ENCODE measurements at regions not wholly inside any gene's neighbourhood (a gene's known extent, or its start where the extent isn't known, plus 50 kb on each side); places are given as distances from the start of the nearest gene placed in this dataset.
A peak's percentile ranks its signal among the peaks of the same experiment; 100 is the strongest.
"Not testable (repeated sequence)": the region's sequence is repeated elsewhere in the genome, so short reads cannot be mapped to it uniquely, and the experiment has no call there.

DNA sequence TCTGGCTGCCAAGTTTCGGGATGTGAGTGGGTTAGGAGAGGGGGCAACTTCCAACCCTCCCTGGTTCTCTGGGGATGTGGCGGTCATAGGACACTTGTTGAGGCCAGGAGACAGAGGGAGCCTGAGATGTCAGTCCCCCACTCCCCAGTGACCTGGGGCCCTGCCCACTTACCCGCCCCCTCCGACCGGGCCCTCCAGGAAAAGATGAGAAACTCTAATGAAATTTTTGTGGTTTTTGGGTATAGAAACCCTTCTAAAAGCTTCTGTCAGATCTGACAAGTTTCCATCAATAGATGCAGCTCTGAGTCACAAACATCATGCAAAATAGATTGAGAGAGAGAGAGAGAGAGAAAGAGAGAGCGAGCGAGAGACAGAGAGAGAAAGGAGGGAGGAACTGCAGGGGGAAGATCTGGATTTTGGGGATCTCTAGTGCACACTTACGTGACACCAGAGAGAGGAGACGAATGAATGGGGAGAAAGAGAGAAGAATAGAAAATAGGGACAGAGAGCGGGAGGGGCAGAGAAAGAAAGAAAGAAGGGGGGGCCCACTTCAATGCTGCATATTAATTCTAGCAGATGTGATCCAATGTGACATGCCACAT, 94.0 kb downstream of the PTPRS start:
- peaks cover 0 to 14% (median 6%) of the 10 kb centered on the region in 4 donors for H3K36me3 ChIP-seq
- H3K4me1 ChIP-seq = no peaks in the 10 kb centered on the region
- H3K9me3 ChIP-seq = no peaks in the 10 kb centered on the region
- 76 to 88% methylated on average over 10 of the region's 10 CpGs for WGBS, 2 donors
- DNase-seq (no peak), ATAC-seq (ENCODE audit: low FRiP score in 2 of 2) (no peak)
- no peak overlapping the region for H3K27ac ChIP-seq
- no peaks in the 10 kb centered on the region for H3K27me3 ChIP-seq
- no peak overlapping the region for H3K4me3 ChIP-seq
- TF ChIP-seq EP300 (IDR thresholded peaks at IDR 0.05) = no peak
- no peak for TF ChIP-seq POLR2A (IDR thresholded peaks at IDR 0.05)
- TF ChIP-seq POLR2AphosphoS5 (IDR thresholded peaks at IDR 0.05) = no peak
- TF ChIP-seq CTCF (IDR thresholded peaks at IDR 0.05) = no peak

GRCh38 chr19:5245631-5246553, 94.7 kb downstream of the PTPRS start:
- DNase-seq = no peak
- Histone ChIP-seq H3K36me3 (peaks cover 0 to 14% (median 6%) of the 10 kb centered on the region in 4 donors), H3K27me3 (no peaks in the 10 kb centered on the region), H3K9me3 (no peaks in the 10 kb centered on the region), H3K4me1 (no peaks in the 10 kb centered on the region), H3K4me3 (no peak overlapping the region), H3K27ac (no peak overlapping the region)
- no peak for ATAC-seq (ENCODE audit: low FRiP score in 2 of 2)
- WGBS, 2 donors = 89 to 93% methylated on average over 31 to 36 of the region's 38 CpGs
- TF ChIP-seq POLR2A (IDR thresholded peaks at IDR 0.05) (no peak), EP300 (IDR thresholded peaks at IDR 0.05) (no peak), CTCF (IDR thresholded peaks at IDR 0.05) (no peak), POLR2AphosphoS5 (IDR thresholded peaks at IDR 0.05) (no peak)

DNA sequence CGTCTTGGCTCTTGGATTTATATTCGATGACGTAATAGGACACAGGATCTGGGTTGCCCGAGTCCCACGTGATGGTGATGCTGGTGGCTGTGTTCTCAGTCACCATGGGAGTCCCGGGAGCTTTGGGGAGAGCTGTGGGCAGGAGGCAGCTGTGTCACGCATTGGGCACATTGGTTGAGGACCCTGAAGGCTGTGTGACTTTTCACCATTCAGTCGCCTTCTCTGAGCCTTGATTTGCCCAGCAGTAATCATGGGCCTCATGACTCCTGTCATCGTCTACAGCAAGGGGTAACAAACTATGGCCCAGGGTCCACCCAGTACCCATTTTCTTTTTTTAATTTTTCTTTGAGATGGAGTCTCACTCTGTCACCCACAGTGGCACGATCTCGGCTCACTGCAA, 96.3 kb downstream of the PTPRS start:
- no peak overlapping the region for H3K4me3 ChIP-seq
- no peak for TF ChIP-seq POLR2A (IDR thresholded peaks at IDR 0.05)
- TF ChIP-seq POLR2AphosphoS5 (IDR thresholded peaks at IDR 0.05) = no peak
- no peak for TF ChIP-seq CTCF (IDR thresholded peaks at IDR 0.05)
- no peak for TF ChIP-seq EP300 (IDR thresholded peaks at IDR 0.05)
- no peaks in the 10 kb centered on the region for H3K9me3 ChIP-seq
- 93 to 96% methylated on average over 9 to 11 of the region's 11 CpGs for WGBS, 2 donors
- no peaks in the 10 kb centered on the region for H3K4me1 ChIP-seq
- no peaks in the 10 kb centered on the region for H3K27me3 ChIP-seq
- peaks cover 0 to 19% (median 4%) of the 10 kb centered on the region in 4 donors for H3K36me3 ChIP-seq
- H3K27ac ChIP-seq = no peak overlapping the region
- no peak for DNase-seq
- no peak for ATAC-seq (ENCODE audit: low FRiP score in 2 of 2)

GRCh38 chr19:5243878-5244277, 96.7 kb downstream of the PTPRS start:
- H3K27me3 ChIP-seq = no peaks in the 10 kb centered on the region

GRCh38 chr19:5241896-5242295, 98.7 kb downstream of the PTPRS start:
- H3K9me3 ChIP-seq; H3K4me3 ChIP-seq; DNase-seq; ATAC-seq (ENCODE audit: low FRiP score in 2 of 2); H3K27me3 ChIP-seq; H3K4me1 ChIP-seq; H3K27ac ChIP-seq: not testable (repeated sequence)
- WGBS, 2 donors = 84 to 91% methylated on average over 9 of the region's 9 CpGs
- H3K36me3 ChIP-seq = peaks cover 0 to 36% (median 14%) of the 10 kb centered on the region in 4 donors

More at GRCh38 chr19:5243878-5244277, 96.7 kb downstream of the PTPRS start:
- 97 to 99% methylated on average over 19 to 26 of the region's 40 CpGs for WGBS, 2 donors
- no peaks in the 10 kb centered on the region for H3K4me1 ChIP-seq
- H3K4me3 ChIP-seq = no peak overlapping the region
- H3K9me3 ChIP-seq = no peaks in the 10 kb centered on the region
- H3K27ac ChIP-seq = no peak overlapping the region
- TF ChIP-seq EP300 (IDR thresholded peaks at IDR 0.05) = no peak
- TF ChIP-seq CTCF (IDR thresholded peaks at IDR 0.05) = no peak
- no peak for TF ChIP-seq POLR2AphosphoS5 (IDR thresholded peaks at IDR 0.05)
- no peak for TF ChIP-seq POLR2A (IDR thresholded peaks at IDR 0.05)
- DNase-seq (peak in 1 of 2 donors; percentile 82), ATAC-seq (ENCODE audit: low FRiP score in 2 of 2) (peak; percentile 17 to 38)
- H3K36me3 ChIP-seq = peaks cover 0 to 19% (median 4%) of the 10 kb centered on the region in 4 donors
